ENCODE measurements at regions not wholly inside any gene's neighbourhood (a gene's known extent, or its start where the extent isn't known, plus 50 kb on each side); places are given as distances from the start of the nearest gene placed in this dataset.

- Histone ChIP-seq H3K36me3 (ENCODE audit: control insufficient read depth in 2 of 3, insufficient read depth in 3 of 3, low read length in 3 of 3) (no peaks in the 10 kb centered on the region), H3K4me1 (ENCODE audit: control insufficient read depth in 2 of 2, insufficient read depth in 2 of 2, low read length in 2 of 2) (peaks cover 0 to 20% of the 10 kb centered on the region in 2 donors), H3K4me3 (ENCODE audit: low read length) (no peak overlapping the region), H3K27ac (ENCODE audit: low read depth, low read length) (no peak overlapping the region), H3K27me3 (ENCODE audit: control insufficient read depth in 2 of 2, insufficient read depth in 2 of 2, low read length in 2 of 2) (no peaks in the 10 kb centered on the region), H3K9me3 (ENCODE audit: control insufficient read depth in 2 of 3, low read length in 3 of 3) (no peaks in the 10 kb centered on the region)
- intact Hi-C loops (cut with micrococcal nuclease), result loop anchor here in 1 of 2 donors (1.0 to 5.0 kb wide), 4 partner anchors 21 to 204 kb away; partner anchors contain the start of gene PROX1
- DNase-seq (peak in 4 of 9 donors; percentile 8 to 29 (median 26)), ATAC-seq (peak; percentile 8)
- Mint-ChIP-seq H3K9me3 (peaks cover 0 to 5% (median 0%) of the 10 kb centered on the region in 11 donors), H3K27me3 (peaks cover 6 to 17% (median 8%) of the 10 kb centered on the region in 5 donors), H3K4me1 (peaks cover 0 to 42% (median 39%) of the 10 kb centered on the region in 7 donors), H3K4me3 (peak overlapping the region in 9 of 10 donors; percentile 54 to 81 (median 70)), H3K36me3 (peaks cover 0 to 4% (median 0%) of the 10 kb centered on the region in 5 donors), H3K27ac (peak overlapping the region in 4 of 9 donors; percentile 34 to 72 (median 46))
- ChIA-PET CTCF (interaction anchor here (0.9 to 1.4 kb wide), 2 partner anchors 113 to 200 kb away, joined by 3 to 5 read pairs; no protein-coding TSS in a partner anchor), POLR2A (interaction anchor here (0.7 to 1.4 kb wide), 4 partner anchors 33 to 361 kb away, joined by 3 to 6 read pairs (median 3); no protein-coding TSS in a partner anchor)
Measured at GRCh38 chr1:213782941-213783672, 204.7 kb upstream of the PROX1 start.

GRCh38 chr1:213783893-213784292, 203.9 kb upstream of the PROX1 start:
- H3K27ac Mint-ChIP-seq, result peak overlapping the region in 6 of 9 donors; percentile 4 to 84 (median 48)

GRCh38 chr1:213786683-213787082, 201.1 kb upstream of the PROX1 start:
- Mint-ChIP-seq H3K27ac (no peak overlapping the region), H3K4me3 (no peak overlapping the region), H3K4me1 (peaks cover 0 to 39% (median 32%) of the 10 kb centered on the region in 7 donors), H3K9me3 (peaks cover 0 to 6% (median 0%) of the 10 kb centered on the region in 11 donors), H3K27me3 (peaks cover 0 to 12% (median 10%) of the 10 kb centered on the region in 5 donors), H3K36me3 (peaks cover 0 to 4% (median 0%) of the 10 kb centered on the region in 5 donors)
- ATAC-seq (no peak), DNase-seq (no peak)
- Histone ChIP-seq H3K4me1 (ENCODE audit: control insufficient read depth in 2 of 2, insufficient read depth in 2 of 2, low read length in 2 of 2) (peaks cover 0 to 20% of the 10 kb centered on the region in 2 donors), H3K4me3 (ENCODE audit: low read length) (no peak overlapping the region), H3K27me3 (ENCODE audit: control insufficient read depth in 2 of 2, insufficient read depth in 2 of 2, low read length in 2 of 2) (no peaks in the 10 kb centered on the region), H3K27ac (ENCODE audit: low read depth, low read length) (no peak overlapping the region), H3K36me3 (ENCODE audit: control insufficient read depth in 2 of 3, insufficient read depth in 3 of 3, low read length in 3 of 3) (no peaks in the 10 kb centered on the region), H3K9me3 (ENCODE audit: control insufficient read depth in 2 of 3, low read length in 3 of 3) (no peaks in the 10 kb centered on the region)
- intact Hi-C loops (cut with micrococcal nuclease), result no loop called here
- POLR2A ChIA-PET, result no interaction called here
- CTCF ChIA-PET, result no interaction called here

More at GRCh38 chr1:213783893-213784292, 203.9 kb upstream of the PROX1 start:
- ChIA-PET CTCF (interaction anchor here (0.9 to 1.4 kb wide), 3 partner anchors 114 to 199 kb away, joined by 3 to 5 read pairs (median 3); no protein-coding TSS in a partner anchor), POLR2A (interaction anchor here (0.5 to 1.4 kb wide), 4 partner anchors 24 to 732 kb away, joined by 3 to 6 read pairs (median 4); no protein-coding TSS in a partner anchor)
- no peaks in the 10 kb centered on the region for H3K9me3 ChIP-seq (ENCODE audit: control insufficient read depth in 2 of 3, low read length in 3 of 3)
- no peaks in the 10 kb centered on the region for H3K36me3 ChIP-seq (ENCODE audit: control insufficient read depth in 2 of 3, insufficient read depth in 3 of 3, low read length in 3 of 3)
- no peak overlapping the region for H3K27ac ChIP-seq (ENCODE audit: low read depth, low read length)
- H3K4me3 ChIP-seq (ENCODE audit: low read length), result no peak overlapping the region
- H3K27me3 ChIP-seq (ENCODE audit: control insufficient read depth in 2 of 2, insufficient read depth in 2 of 2, low read length in 2 of 2), result no peaks in the 10 kb centered on the region
- Mint-ChIP-seq H3K27me3 (peaks cover 6 to 17% (median 8%) of the 10 kb centered on the region in 5 donors), H3K4me1 (peaks cover 0 to 42% (median 39%) of the 10 kb centered on the region in 7 donors), H3K4me3 (peak overlapping the region in 9 of 10 donors; percentile 39 to 81 (median 70)), H3K36me3 (peaks cover 0 to 4% (median 0%) of the 10 kb centered on the region in 5 donors), H3K9me3 (peaks cover 0 to 5% (median 0%) of the 10 kb centered on the region in 11 donors)
- DNase-seq, result peak in 7 of 9 donors; percentile 24 to 63 (median 52)
- intact Hi-C loops (cut with micrococcal nuclease), result loop anchor here in 1 of 2 donors (1.0 to 5.0 kb wide), 5 partner anchors 22 to 203 kb away; partner anchors contain the start of gene PROX1
- ATAC-seq, result peak; percentile 70
- H3K4me1 ChIP-seq (ENCODE audit: control insufficient read depth in 2 of 2, insufficient read depth in 2 of 2, low read length in 2 of 2), result peaks cover 0 to 20% of the 10 kb centered on the region in 2 donors

GRCh38 chr1:213790565-213790964, 197.2 kb upstream of the PROX1 start:
- ChIA-PET CTCF (no interaction called here), POLR2A (interaction anchor here (0.9 kb wide), 1 partner anchor 24 kb away, joined by 4 read pairs; no protein-coding TSS in a partner anchor)
- no peaks in the 10 kb centered on the region for H3K27me3 ChIP-seq (ENCODE audit: control insufficient read depth in 2 of 2, insufficient read depth in 2 of 2, low read length in 2 of 2)
- intact Hi-C loops (cut with micrococcal nuclease), result no loop called here
- Mint-ChIP-seq H3K27me3 (peaks cover 0 to 10% (median 4%) of the 10 kb centered on the region in 5 donors), H3K9me3 (peaks cover 0 to 3% (median 0%) of the 10 kb centered on the region in 11 donors), H3K4me1 (peaks cover 0 to 14% (median 0%) of the 10 kb centered on the region in 7 donors), H3K36me3 (peaks cover 0 to 4% (median 0%) of the 10 kb centered on the region in 5 donors), H3K27ac (peak overlapping the region in 1 of 9 donors; percentile 2), H3K4me3 (no peak overlapping the region)
- H3K9me3 ChIP-seq (ENCODE audit: control insufficient read depth in 2 of 3, low read length in 3 of 3), result no peaks in the 10 kb centered on the region
- DNase-seq, result no peak
- H3K4me3 ChIP-seq (ENCODE audit: low read length), result no peak overlapping the region
- H3K27ac ChIP-seq (ENCODE audit: low read depth, low read length), result no peak overlapping the region
- ATAC-seq, result no peak
- no peaks in the 10 kb centered on the region for H3K36me3 ChIP-seq (ENCODE audit: control insufficient read depth in 2 of 3, insufficient read depth in 3 of 3, low read length in 3 of 3)
- no peaks in the 10 kb centered on the region for H3K4me1 ChIP-seq (ENCODE audit: control insufficient read depth in 2 of 2, insufficient read depth in 2 of 2, low read length in 2 of 2)

- Histone ChIP-seq H3K27ac (ENCODE audit: low read depth, low read length) (no peak overlapping the region), H3K4me3 (ENCODE audit: low read length) (no peak overlapping the region), H3K9me3 (ENCODE audit: control insufficient read depth in 2 of 3, low read length in 3 of 3) (no peaks in the 10 kb centered on the region), H3K36me3 (ENCODE audit: control insufficient read depth in 2 of 3, insufficient read depth in 3 of 3, low read length in 3 of 3) (no peaks in the 10 kb centered on the region), H3K4me1 (ENCODE audit: control insufficient read depth in 2 of 2, insufficient read depth in 2 of 2, low read length in 2 of 2) (no peaks in the 10 kb centered on the region), H3K27me3 (ENCODE audit: control insufficient read depth in 2 of 2, insufficient read depth in 2 of 2, low read length in 2 of 2) (no peaks in the 10 kb centered on the region)
- peaks cover 0 to 14% (median 9%) of the 10 kb centered on the region in 7 donors for H3K4me1 Mint-ChIP-seq
- H3K36me3 Mint-ChIP-seq, result peaks cover 0 to 4% (median 0%) of the 10 kb centered on the region in 5 donors
- H3K27me3 Mint-ChIP-seq, result peaks cover 0 to 7% (median 0%) of the 10 kb centered on the region in 5 donors
- H3K9me3 Mint-ChIP-seq, result peaks cover 0 to 3% (median 0%) of the 10 kb centered on the region in 11 donors
- intact Hi-C loops (cut with micrococcal nuclease), result no loop called here
- no peak overlapping the region for H3K4me3 Mint-ChIP-seq
- DNase-seq, result no peak
- ATAC-seq, result no peak
- H3K27ac Mint-ChIP-seq, result no peak overlapping the region
- POLR2A ChIA-PET, result no interaction called here
- CTCF ChIA-PET, result interaction anchor here (1.0 kb wide), 1 partner anchor 11 kb away, joined by 3 read pairs; no protein-coding TSS in a partner anchor
Measured at GRCh38 chr1:213793482-213794067, 194.2 kb upstream of the PROX1 start.

GRCh38 chr1:213796525-213796924, 191.2 kb upstream of the PROX1 start:
- ATAC-seq (no peak), DNase-seq (no peak)
- H3K4me3 Mint-ChIP-seq, result peak overlapping the region in 1 of 10 donors; percentile 38
- intact Hi-C loops (cut with micrococcal nuclease), result no loop called here
- H3K27ac Mint-ChIP-seq, result no peak overlapping the region
- H3K36me3 ChIP-seq (ENCODE audit: control insufficient read depth in 2 of 3, insufficient read depth in 3 of 3, low read length in 3 of 3), result no peaks in the 10 kb centered on the region
- no peaks in the 10 kb centered on the region for H3K9me3 ChIP-seq (ENCODE audit: control insufficient read depth in 2 of 3, low read length in 3 of 3)
- H3K4me1 ChIP-seq (ENCODE audit: control insufficient read depth in 2 of 2, insufficient read depth in 2 of 2, low read length in 2 of 2), result no peaks in the 10 kb centered on the region
- H3K27ac ChIP-seq (ENCODE audit: low read depth, low read length), result no peak overlapping the region
- peaks cover 0 to 14% (median 9%) of the 10 kb centered on the region in 7 donors for H3K4me1 Mint-ChIP-seq
- H3K9me3 Mint-ChIP-seq, result peaks cover 0 to 6% (median 0%) of the 10 kb centered on the region in 11 donors
- H3K4me3 ChIP-seq (ENCODE audit: low read length), result no peak overlapping the region
- H3K27me3 Mint-ChIP-seq, result peaks cover 0 to 3% (median 0%) of the 10 kb centered on the region in 5 donors
- POLR2A ChIA-PET, result no interaction called here
- CTCF ChIA-PET, result no interaction called here
- H3K36me3 Mint-ChIP-seq, result no peaks in the 10 kb centered on the region
- no peaks in the 10 kb centered on the region for H3K27me3 ChIP-seq (ENCODE audit: control insufficient read depth in 2 of 2, insufficient read depth in 2 of 2, low read length in 2 of 2)

All from naive thymus-derived CD4-positive, alpha-beta T cell (primary cell).